Osteocyte (in vitro differentiated cells): ENCODE measurements at regions not wholly inside any gene's neighbourhood (a gene's known extent, or its start where the extent isn't known, plus 50 kb on each side); places are given as distances from the start of the nearest gene placed in this dataset.

Experiments used
- DNase-seq: peaks from one replicate; pipeline ENCODE4 v3.0.0; 2021; ENCODE audit warnings: mixed read lengths; ENCODE audit not compliant: unreplicated experiment; ENCODE audit errors: extremely low spot score
- H3K27ac Mint-ChIP-seq: one replicate; pipeline ENCODE4 v1.8.0; 2021; ENCODE audit warnings: mild to moderate bottlenecking, mixed read lengths; ENCODE audit not compliant: unreplicated experiment
- H3K27me3 Mint-ChIP-seq: one replicate; pipeline ENCODE4 v1.8.0; 2021; ENCODE audit warnings: mixed read lengths; ENCODE audit not compliant: unreplicated experiment
- H3K36me3 Mint-ChIP-seq: one replicate; pipeline ENCODE4 v1.8.0; 2021; ENCODE audit warnings: mixed read lengths; ENCODE audit not compliant: unreplicated experiment
- H3K4me1 Mint-ChIP-seq: one replicate; pipeline ENCODE4 v1.8.0; 2021; ENCODE audit warnings: mixed read lengths; ENCODE audit not compliant: unreplicated experiment
- H3K4me3 Mint-ChIP-seq: one replicate; pipeline ENCODE4 v1.8.0; 2021; ENCODE audit warnings: mild to moderate bottlenecking, moderate library complexity, mixed read lengths; ENCODE audit not compliant: unreplicated experiment
- H3K9me3 Mint-ChIP-seq: one replicate; pipeline ENCODE4 v1.8.0; 2021; ENCODE audit warnings: mixed read lengths; ENCODE audit not compliant: unreplicated experiment
- TF ChIP-seq, protein P1 (sequence below): fragments of 200-600 bp; sonication (generic); IDR thresholded peaks from 2 replicates; pipeline ENCODE4 v1.5.0; 2021; ENCODE audit warnings: antibody characterized with exemption, mild to moderate bottlenecking, moderate library complexity

DNA sequence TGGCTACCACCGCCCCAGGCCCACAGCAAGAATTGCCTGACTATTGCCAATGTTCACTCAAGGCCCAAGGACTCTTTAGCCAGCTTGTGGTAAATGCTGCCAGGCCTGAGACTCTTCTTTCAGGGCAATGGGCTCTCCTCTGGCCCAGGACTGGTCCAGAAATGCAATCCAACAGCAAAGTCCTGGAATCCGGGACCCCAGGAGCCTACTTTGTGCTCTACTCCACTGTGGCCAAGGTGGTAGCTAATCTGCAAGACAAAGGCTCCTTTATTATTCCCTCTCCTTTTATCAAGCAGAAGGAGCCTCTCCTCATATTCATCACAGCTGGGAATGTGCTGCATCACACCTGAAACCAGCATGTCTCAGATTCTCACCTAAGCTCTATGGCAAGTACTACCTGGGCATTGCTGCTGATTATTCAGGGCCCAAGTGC is 107.6 kb upstream of the PRSS58 start:
- Mint-ChIP-seq H3K9me3 (peaks cover 13% of the 10 kb centered on the region), H3K27ac (no peak overlapping the region), H3K4me3 (no peak overlapping the region), H3K36me3 (peaks cover 5% of the 10 kb centered on the region), H3K27me3 (peaks cover 29% of the 10 kb centered on the region), H3K4me1 (no peaks in the 10 kb centered on the region)
- DNase-seq, result no peak
- TF ChIP-seq, protein P1, sequence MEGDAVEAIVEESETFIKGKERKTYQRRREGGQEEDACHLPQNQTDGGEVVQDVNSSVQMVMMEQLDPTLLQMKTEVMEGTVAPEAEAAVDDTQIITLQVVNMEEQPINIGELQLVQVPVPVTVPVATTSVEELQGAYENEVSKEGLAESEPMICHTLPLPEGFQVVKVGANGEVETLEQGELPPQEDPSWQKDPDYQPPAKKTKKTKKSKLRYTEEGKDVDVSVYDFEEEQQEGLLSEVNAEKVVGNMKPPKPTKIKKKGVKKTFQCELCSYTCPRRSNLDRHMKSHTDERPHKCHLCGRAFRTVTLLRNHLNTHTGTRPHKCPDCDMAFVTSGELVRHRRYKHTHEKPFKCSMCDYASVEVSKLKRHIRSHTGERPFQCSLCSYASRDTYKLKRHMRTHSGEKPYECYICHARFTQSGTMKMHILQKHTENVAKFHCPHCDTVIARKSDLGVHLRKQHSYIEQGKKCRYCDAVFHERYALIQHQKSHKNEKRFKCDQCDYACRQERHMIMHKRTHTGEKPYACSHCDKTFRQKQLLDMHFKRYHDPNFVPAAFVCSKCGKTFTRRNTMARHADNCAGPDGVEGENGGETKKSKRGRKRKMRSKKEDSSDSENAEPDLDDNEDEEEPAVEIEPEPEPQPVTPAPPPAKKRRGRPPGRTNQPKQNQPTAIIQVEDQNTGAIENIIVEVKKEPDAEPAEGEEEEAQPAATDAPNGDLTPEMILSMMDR, result no peak

DNA sequence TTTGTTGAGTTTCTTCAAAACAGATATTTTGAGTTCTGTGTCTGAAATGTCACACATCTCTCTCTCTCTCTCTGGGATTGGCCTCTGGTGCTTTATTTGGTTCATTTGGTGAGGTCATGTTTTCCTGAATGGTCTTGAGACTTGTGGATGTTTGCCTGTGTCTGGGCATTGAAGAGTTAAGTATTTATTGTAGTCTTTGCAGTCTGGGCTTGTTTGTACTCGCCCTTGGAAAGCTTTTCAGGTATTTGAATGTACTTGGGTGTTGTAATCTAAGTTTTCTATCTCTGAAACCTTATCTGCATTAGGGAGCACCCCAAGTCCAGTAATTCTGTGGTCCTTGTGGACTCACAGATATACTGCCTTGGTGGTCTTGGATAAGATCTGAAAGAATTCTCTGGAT is 106.7 kb upstream of the PRSS58 start:
- no peak overlapping the region for H3K27ac Mint-ChIP-seq
- H3K9me3 Mint-ChIP-seq, result peaks cover 13% of the 10 kb centered on the region
- TF ChIP-seq, protein P1, result no peak
- H3K4me1 Mint-ChIP-seq, result no peaks in the 10 kb centered on the region
- DNase-seq, result no peak
- H3K4me3 Mint-ChIP-seq, result no peak overlapping the region
- H3K27me3 Mint-ChIP-seq, result peaks cover 31% of the 10 kb centered on the region
- peaks cover 5% of the 10 kb centered on the region for H3K36me3 Mint-ChIP-seq

DNA sequence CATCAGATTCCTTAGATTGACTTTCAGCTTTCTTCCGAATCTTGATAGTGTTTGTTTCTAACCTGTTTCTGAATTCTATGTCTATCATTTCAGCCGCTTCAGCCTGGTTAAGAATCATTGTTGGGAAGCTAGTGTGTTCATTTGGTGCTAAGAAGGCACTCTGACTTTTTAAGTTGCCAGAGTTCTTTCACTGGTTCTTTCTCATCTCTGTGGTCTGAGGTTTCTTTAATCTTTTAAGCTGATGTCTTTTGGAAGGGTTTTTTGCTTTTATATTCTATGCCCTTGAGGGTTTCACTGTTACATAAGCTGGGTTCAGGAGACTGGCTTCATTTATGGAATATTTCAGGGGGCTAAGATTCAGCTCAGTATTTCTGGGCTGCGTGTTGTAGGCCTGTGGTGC is 104.5 kb upstream of the PRSS58 start:
- peaks cover 31% of the 10 kb centered on the region for H3K27me3 Mint-ChIP-seq
- H3K9me3 Mint-ChIP-seq, result peaks cover 5% of the 10 kb centered on the region
- TF ChIP-seq, protein P1, result no peak
- no peak overlapping the region for H3K4me3 Mint-ChIP-seq
- peaks cover 3% of the 10 kb centered on the region for H3K4me1 Mint-ChIP-seq
- DNase-seq, result no peak
- H3K27ac Mint-ChIP-seq, result no peak overlapping the region
- no peaks in the 10 kb centered on the region for H3K36me3 Mint-ChIP-seq

DNA sequence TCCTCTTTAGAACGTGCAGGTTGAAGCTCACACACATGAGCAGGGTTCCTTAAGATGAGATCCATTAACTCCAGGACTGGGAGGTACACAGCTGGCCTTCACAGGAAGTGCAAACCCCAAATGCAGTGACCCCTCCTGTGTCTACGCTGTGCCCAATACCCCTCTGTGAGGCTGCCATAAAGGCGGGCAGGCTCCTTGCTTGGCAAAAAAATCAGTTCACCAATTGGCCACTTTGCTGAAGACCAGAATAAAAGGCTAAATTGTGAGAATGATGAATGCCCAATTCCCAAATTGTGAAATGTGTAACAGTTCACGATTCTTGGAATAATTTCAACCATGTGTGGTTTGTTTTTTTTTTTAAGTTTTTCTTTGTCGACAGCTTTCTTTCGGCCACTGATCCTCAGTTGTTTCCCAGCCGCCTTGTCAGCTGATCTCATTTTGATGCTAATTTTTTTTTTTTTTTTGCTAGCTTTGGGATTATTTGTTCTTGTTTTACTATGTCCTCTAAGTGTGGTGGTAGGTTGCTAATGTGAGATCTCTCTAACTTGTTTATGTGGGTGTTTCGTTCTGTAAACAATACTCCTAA is 101.9 kb upstream of the PRSS58 start:
- peaks cover 3% of the 10 kb centered on the region for H3K4me1 Mint-ChIP-seq
- TF ChIP-seq, protein P1, result no peak
- no peak for DNase-seq
- peaks cover 34% of the 10 kb centered on the region for H3K27me3 Mint-ChIP-seq
- no peak overlapping the region for H3K4me3 Mint-ChIP-seq
- H3K36me3 Mint-ChIP-seq, result no peaks in the 10 kb centered on the region
- H3K9me3 Mint-ChIP-seq, result peaks cover 5% of the 10 kb centered on the region
- no peak overlapping the region for H3K27ac Mint-ChIP-seq

DNA sequence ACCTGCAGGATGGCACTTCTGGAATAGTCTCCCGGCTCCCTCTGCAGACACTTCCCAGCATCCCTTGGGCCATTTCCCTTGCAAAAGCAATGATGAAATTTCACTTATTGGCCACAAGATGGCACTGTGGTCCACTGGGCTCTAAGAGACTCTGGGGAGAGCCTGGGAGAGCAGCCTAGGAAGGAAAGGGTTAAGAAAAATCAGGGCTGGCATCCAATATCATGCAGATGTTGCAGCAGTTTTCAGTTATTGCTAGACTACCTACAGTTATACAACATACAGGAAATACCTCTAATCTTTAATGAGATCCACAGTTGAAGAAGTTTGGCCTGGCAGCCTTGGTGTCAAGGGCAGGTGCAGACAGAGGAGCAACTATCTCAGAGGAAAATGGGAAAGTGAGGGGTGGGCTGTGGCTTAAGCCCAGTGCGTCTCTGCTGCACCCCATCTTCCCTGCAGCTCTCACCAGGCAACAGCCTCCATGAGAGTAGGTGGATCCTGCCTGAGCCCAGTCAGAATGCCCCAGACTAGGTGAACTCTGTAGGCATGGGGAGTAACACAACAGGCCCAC is 100.2 kb upstream of the PRSS58 start:
- no peaks in the 10 kb centered on the region for H3K36me3 Mint-ChIP-seq
- DNase-seq, result no peak
- peaks cover 5% of the 10 kb centered on the region for H3K9me3 Mint-ChIP-seq
- TF ChIP-seq, protein P1, result peak; percentile 76
- peaks cover 30% of the 10 kb centered on the region for H3K27me3 Mint-ChIP-seq
- peaks cover 3% of the 10 kb centered on the region for H3K4me1 Mint-ChIP-seq
- H3K4me3 Mint-ChIP-seq, result no peak overlapping the region
- H3K27ac Mint-ChIP-seq, result no peak overlapping the region
